Endothelial cell of umbilical vein (primary cell): ENCODE measurements at regions not wholly inside any gene's neighbourhood (a gene's known extent, or its start where the extent isn't known, plus 50 kb on each side); places are given as distances from the start of the nearest gene placed in this dataset.

Experiments used
- BruUV-seq: library from RNA; stranded (reverse); fragments of 400-500 nt; replicated peaks from 2 replicates; lab custom pipeline; 2021; lab: Mats Ljungman, UMichigan
- CTCF ChIA-PET: fragments of 300-600, 350-600 bp; sonication (Branson Sonifier 250); formaldehyde crosslinking; loops from one replicate; lab custom pipeline; 2021; ENCODE audit warnings: antibody characterized with exemption, inconsistent platforms; lab: Charles Lee
- POLR2A ChIA-PET: fragments of 300-600, 350-600 bp; sonication (Branson Sonifier 250); formaldehyde crosslinking; loops from one replicate; lab custom pipeline; 2021; ENCODE audit warnings: antibody characterized with exemption, inconsistent platforms; lab: Charles Lee
- DNase-seq: peaks from one replicate; pipeline ENCODE4 v3.0.0-alpha.2; 2011; ENCODE audit warnings: low read depth, low spot score
- FAIRE-seq: peaks from 2 replicates; lab custom pipeline; 2011; peaks lifted over from hg19 to GRCh38; lab: Jason Lieb, UNC
- H2AFZ ChIP-seq: 2 replicates; pipeline ENCODE4 v1.6.0; 2012; ENCODE audit warnings: low read depth, low read length, control low read depth, inconsistent platforms
- H3K27ac ChIP-seq: 2 replicates; pipeline ENCODE4 v1.5.1; 2011; ENCODE audit warnings: low read depth, mild to moderate bottlenecking, control low read depth, low read length, moderate library complexity; ENCODE audit not compliant: insufficient read depth
- H3K27me3 ChIP-seq, 2 experiments: 2 replicates each; pipeline versions ENCODE4 v1.6.0 to v1.6.1; 2011; ENCODE audit warnings: low read length in 2 of 2, mixed read lengths in 1 of 2; ENCODE audit not compliant: control insufficient read depth in 2 of 2, insufficient read depth in 2 of 2
- H3K36me3 ChIP-seq, 2 experiments: 2 replicates in 1 of 2; 3 replicates in 1 of 2; pipeline ENCODE4 v1.5.1; 2011; ENCODE audit warnings: low read length in 2 of 2, mild to moderate bottlenecking in 1 of 2, moderate library complexity in 1 of 2; ENCODE audit not compliant: control insufficient read depth in 2 of 2, insufficient read depth in 2 of 2; ENCODE audit errors: extremely low read depth in 1 of 2
- H3K4me1 ChIP-seq: 3 replicates; pipeline ENCODE4 v1.5.1; 2011; ENCODE audit warnings: mild to moderate bottlenecking, low read length; ENCODE audit not compliant: control insufficient read depth, insufficient read depth; ENCODE audit errors: extremely low read depth
- H3K4me2 ChIP-seq: 2 replicates; pipeline ENCODE4 v1.6.1; 2011; ENCODE audit warnings: low read length, control low read depth, mixed read lengths; ENCODE audit not compliant: insufficient read depth
- H3K4me3 ChIP-seq, 3 experiments: fragments of 200-600 bp in 1 of 3; sonication (generic), shearing (Covaris generic) in 1 of 3; replicated peaks in 1 of 3; 2 replicates each; pipeline ENCODE4 v1.5.1; 2011 to 2016; ENCODE audit warnings: control low read depth in 3 of 3, low read length in 3 of 3, mild to moderate bottlenecking in 2 of 3, inconsistent platforms in 1 of 3, low read depth in 1 of 3, moderate library complexity in 1 of 3; ENCODE audit not compliant: insufficient read depth in 1 of 3
- H3K79me2 ChIP-seq: 2 replicates; pipeline ENCODE4 v1.6.0; 2012; ENCODE audit warnings: low read length, inconsistent platforms; ENCODE audit not compliant: control insufficient read depth, insufficient read depth
- H3K9ac ChIP-seq: replicated peaks from 2 replicates; pipeline ENCODE3; 2011; ENCODE audit warnings: low read length, control low read depth; ENCODE audit not compliant: insufficient read depth; ENCODE audit errors: extremely low read depth
- H3K9me1 ChIP-seq: replicated peaks from 3 replicates; pipeline ENCODE4 v1.6.0; 2011; ENCODE audit warnings: mild to moderate bottlenecking, low read length; ENCODE audit not compliant: control insufficient read depth, insufficient read depth; ENCODE audit errors: extremely low read depth
- H3K9me3 ChIP-seq: replicated peaks from 2 replicates; pipeline ENCODE4 v1.5.1; 2012; ENCODE audit warnings: low read length, inconsistent platforms; ENCODE audit not compliant: control insufficient read depth, insufficient read depth
- H4K20me1 ChIP-seq: replicated peaks from 2 replicates; pipeline ENCODE3; 2011; ENCODE audit warnings: mild to moderate bottlenecking, low read length; ENCODE audit not compliant: control insufficient read depth, insufficient read depth; ENCODE audit errors: extremely low read depth
- EZH2 ChIP-seq: IDR thresholded peaks from 2 replicates; pipeline ENCODE4 v1.6.1; 2012; ENCODE audit warnings: borderline replicate concordance, low read depth, mild to moderate bottlenecking, moderate library complexity, low read length, inconsistent platforms; ENCODE audit not compliant: severe bottlenecking
- FOS ChIP-seq: IDR thresholded peaks from 2 replicates; pipeline ENCODE4 v1.6.1; 2011; ENCODE audit warnings: mild to moderate bottlenecking, low read length, moderate library complexity, borderline replicate concordance; ENCODE audit not compliant: insufficient read depth
- GATA2 ChIP-seq: IDR thresholded peaks from 2 replicates; pipeline ENCODE4 v1.7.0; 2011; ENCODE audit warnings: low read depth, mild to moderate bottlenecking, moderate library complexity, mixed read lengths, low read length; ENCODE audit not compliant: insufficient read length, insufficient read depth
- JUN ChIP-seq: IDR thresholded peaks from 2 replicates; pipeline ENCODE4 v1.6.1; 2011; ENCODE audit warnings: borderline replicate concordance, low read depth; ENCODE audit not compliant: insufficient read length, insufficient read depth
- MYC ChIP-seq: IDR thresholded peaks from one replicate; pipeline ENCODE4 v1.6.1; 2011; ENCODE audit warnings: mild to moderate bottlenecking, low read depth, low read length
- dilution Hi-C: fragments of 300-500 bp; cut with MboI; formaldehyde crosslinking; loops from one replicate; pipeline ENCODE4 v1.15.0; 2019; ENCODE audit warnings: low sequenced_read_pairs; ENCODE audit not compliant: extremely low pct_ligation_motif_present
- intact Hi-C: fragments of 100-400 bp; cut with micrococcal nuclease; formaldehyde crosslinking; loops from one replicate; pipeline ENCODE4 v1.10.0; 2022
- TF ChIP-seq, protein P1 (sequence below), 2 donors: IDR thresholded peaks; 1 replicate in 1 of 2; 2 replicates in 1 of 2; pipeline ENCODE4 v1.5.1; 2011; ENCODE audit warnings: low read length in 2 of 2, mild to moderate bottlenecking in 2 of 2, moderate library complexity in 2 of 2, control low read depth in 1 of 2, inconsistent platforms in 1 of 2, low read depth in 1 of 2; ENCODE audit not compliant: insufficient read depth in 1 of 2; ENCODE audit errors: extremely low read depth in 1 of 2

DNA sequence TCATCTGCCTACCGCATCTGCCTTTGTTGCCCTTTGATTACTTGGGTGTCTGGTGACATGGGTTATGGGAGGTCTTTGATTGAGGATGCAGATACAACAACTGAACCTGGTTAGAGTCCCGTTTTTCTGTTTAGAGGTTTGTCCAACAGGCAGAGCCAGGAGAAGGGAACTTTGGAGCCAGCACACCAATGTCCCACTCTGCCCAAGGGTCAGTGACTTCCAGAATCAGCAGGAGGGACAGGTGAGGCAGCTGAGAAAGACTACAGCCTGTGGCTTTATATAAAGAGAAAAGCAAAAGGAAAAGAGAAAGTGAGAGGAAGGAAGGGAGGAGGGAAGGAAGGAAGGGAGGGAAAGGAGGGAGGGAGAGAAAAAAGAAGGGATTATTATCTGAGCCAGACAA, 101.5 kb upstream of the ZNF644 start:
- BruUV-seq: no TSS peak
- ChIA-PET POLR2A (no interaction called here), CTCF (no interaction called here)
- intact Hi-C loops (no loop called here), dilution Hi-C loops (no loop called here)
- Histone ChIP-seq H4K20me1 (no peaks in the 10 kb centered on the region), H3K79me2 (no peaks in the 10 kb centered on the region), H3K4me2 (no peak overlapping the region), H3K9ac (no peak overlapping the region), H3K27me3 (no peaks in the 10 kb centered on the region), H3K27ac (no peak overlapping the region), H3K4me1 (no peaks in the 10 kb centered on the region), H3K9me3 (no peaks in the 10 kb centered on the region), H2AFZ (no peak overlapping the region), H3K36me3 (no peaks in the 10 kb centered on the region), H3K4me3 (no peak overlapping the region), H3K9me1 (no peaks in the 10 kb centered on the region)
- DNase-seq (no peak), FAIRE-seq (no peak)
- no peak for TF ChIP-seq EZH2

- H3K4me2 ChIP-seq: no peak overlapping the region
- intact Hi-C loops (no loop called here), dilution Hi-C loops (no loop called here)
- no peaks in the 10 kb centered on the region for H3K27me3 ChIP-seq
- no peak for TF ChIP-seq MYC
- TF ChIP-seq GATA2: no peak
- TF ChIP-seq, protein P1, sequence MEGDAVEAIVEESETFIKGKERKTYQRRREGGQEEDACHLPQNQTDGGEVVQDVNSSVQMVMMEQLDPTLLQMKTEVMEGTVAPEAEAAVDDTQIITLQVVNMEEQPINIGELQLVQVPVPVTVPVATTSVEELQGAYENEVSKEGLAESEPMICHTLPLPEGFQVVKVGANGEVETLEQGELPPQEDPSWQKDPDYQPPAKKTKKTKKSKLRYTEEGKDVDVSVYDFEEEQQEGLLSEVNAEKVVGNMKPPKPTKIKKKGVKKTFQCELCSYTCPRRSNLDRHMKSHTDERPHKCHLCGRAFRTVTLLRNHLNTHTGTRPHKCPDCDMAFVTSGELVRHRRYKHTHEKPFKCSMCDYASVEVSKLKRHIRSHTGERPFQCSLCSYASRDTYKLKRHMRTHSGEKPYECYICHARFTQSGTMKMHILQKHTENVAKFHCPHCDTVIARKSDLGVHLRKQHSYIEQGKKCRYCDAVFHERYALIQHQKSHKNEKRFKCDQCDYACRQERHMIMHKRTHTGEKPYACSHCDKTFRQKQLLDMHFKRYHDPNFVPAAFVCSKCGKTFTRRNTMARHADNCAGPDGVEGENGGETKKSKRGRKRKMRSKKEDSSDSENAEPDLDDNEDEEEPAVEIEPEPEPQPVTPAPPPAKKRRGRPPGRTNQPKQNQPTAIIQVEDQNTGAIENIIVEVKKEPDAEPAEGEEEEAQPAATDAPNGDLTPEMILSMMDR (IDR thresholded peaks at IDR 0.05; ENCODE audit: extremely low read depth in 1 of 2, insufficient read depth in 1 of 2, low read depth in 1 of 2, low read length in 2 of 2): no peak
- TF ChIP-seq JUN: no peak
- no peak for TF ChIP-seq FOS
- FAIRE-seq: no peak
- H2AFZ ChIP-seq: no peak overlapping the region
- no peak overlapping the region for H3K9ac ChIP-seq
- H3K9me3 ChIP-seq: no peaks in the 10 kb centered on the region
- POLR2A ChIA-PET: no interaction called here
- no peak overlapping the region for H3K27ac ChIP-seq
- no peaks in the 10 kb centered on the region for H4K20me1 ChIP-seq
- H3K36me3 ChIP-seq: no peaks in the 10 kb centered on the region
- BruUV-seq: no TSS peak
- H3K4me1 ChIP-seq: no peaks in the 10 kb centered on the region
- H3K4me3 ChIP-seq: no peak overlapping the region
- CTCF ChIA-PET: no interaction called here
- DNase-seq: no peak
- H3K79me2 ChIP-seq: no peaks in the 10 kb centered on the region
- no peaks in the 10 kb centered on the region for H3K9me1 ChIP-seq
Measured at GRCh38 chr1:91122106-91122717, 100.4 kb upstream of the ZNF644 start.
